ENCODE measurements at regions not wholly inside any gene's neighbourhood (a gene's known extent, or its start where the extent isn't known, plus 50 kb on each side); places are given as distances from the start of the nearest gene placed in this dataset.

GRCh38 chr5:168047669-168048111 is 243.8 kb upstream of the WWC1 start:
- TF ChIP-seq POLR2AphosphoS5 (IDR thresholded peaks at IDR 0.05; ENCODE audit: borderline replicate concordance, low read depth, low read length) (no peak), EZH2 (IDR thresholded peaks at IDR 0.05) (no peak)
